ENCODE measurements at regions not wholly inside any gene's neighbourhood (a gene's known extent, or its start where the extent isn't known, plus 50 kb on each side); places are given as distances from the start of the nearest gene placed in this dataset.

DNA sequence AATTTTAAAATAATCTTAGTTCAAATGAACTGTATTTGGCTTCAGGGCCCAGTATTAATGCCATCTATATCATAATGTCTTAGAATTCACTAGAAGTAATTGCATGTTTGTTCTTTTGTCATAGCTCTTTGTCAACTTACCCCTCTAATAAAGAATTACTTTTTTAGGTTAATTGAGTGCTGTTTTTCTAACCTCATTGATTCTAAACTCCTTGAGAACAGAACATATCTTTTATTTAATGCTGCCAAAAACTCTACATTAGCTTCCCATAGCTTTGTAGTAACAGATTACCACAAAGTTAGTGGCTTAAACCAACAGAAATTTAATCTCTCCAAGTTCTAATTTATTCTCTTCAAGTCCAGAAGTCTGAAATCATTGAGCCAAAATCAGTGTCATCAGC lies 242.4 kb downstream of the LURAP1L start:
- DNase-seq (ENCODE audit: low spot score) (no peak), ATAC-seq (no peak)
- H3K4me1 Mint-ChIP-seq = peaks cover 8% of the 10 kb centered on the region
- H3K27me3 Mint-ChIP-seq (ENCODE audit: low read depth) = peaks cover 5% of the 10 kb centered on the region
- TF ChIP-seq, protein P1, sequence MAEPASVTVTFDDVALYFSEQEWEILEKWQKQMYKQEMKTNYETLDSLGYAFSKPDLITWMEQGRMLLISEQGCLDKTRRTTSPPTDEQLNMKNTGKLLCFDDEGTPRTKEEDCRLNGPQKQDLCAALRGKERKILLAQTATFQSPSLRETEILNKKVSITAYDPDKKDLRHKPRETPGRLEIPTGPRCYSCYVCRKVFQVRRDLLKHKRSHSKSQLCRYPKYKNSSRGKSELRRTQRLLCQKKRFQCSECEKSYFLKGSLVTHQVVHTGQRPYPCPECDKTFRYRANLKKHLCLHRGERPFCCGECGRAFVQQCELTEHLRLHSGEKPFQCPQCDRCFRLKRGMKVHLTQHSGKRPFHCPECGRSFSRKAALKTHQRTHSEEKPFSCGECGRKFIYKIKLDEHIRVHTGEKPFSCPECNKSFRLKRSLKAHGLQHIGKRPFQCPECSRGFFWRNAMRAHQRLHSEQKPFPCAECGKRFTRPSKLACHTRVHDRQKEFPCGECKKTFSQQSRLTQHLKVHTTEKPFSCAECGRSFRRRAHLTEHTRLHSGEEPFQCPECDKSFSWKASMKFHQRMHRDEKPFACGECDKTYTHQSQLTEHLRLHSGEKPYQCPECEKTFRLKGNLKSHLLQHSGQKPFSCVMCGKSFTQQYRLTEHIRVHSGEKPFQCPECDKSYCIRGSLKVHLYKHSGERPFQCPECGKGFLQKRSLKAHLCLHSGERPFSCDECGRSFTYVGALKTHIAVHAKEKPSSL (CRISPR knock-in tag; conservative IDR thresholded peaks at IDR 0.05) = no peak
- TF ChIP-seq, protein P2, sequence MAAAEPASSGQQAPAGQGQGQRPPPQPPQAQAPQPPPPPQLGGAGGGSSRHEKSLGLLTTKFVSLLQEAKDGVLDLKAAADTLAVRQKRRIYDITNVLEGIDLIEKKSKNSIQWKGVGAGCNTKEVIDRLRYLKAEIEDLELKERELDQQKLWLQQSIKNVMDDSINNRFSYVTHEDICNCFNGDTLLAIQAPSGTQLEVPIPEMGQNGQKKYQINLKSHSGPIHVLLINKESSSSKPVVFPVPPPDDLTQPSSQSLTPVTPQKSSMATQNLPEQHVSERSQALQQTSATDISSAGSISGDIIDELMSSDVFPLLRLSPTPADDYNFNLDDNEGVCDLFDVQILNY (CRISPR knock-in tag; IDR thresholded peaks at IDR 0.05) = no peak
- TF ChIP-seq ETV6 (CRISPR knock-in tag; IDR thresholded peaks at IDR 0.05) (no peak), ZBTB21 (CRISPR knock-in tag; IDR thresholded peaks at IDR 0.05; ENCODE audit: borderline replicate concordance) (no peak), MYBL2 (CRISPR knock-in tag; IDR thresholded peaks at IDR 0.05) (no peak), CREB1 (CRISPR knock-in tag; IDR thresholded peaks at IDR 0.05) (no peak), ZNF317 (CRISPR knock-in tag; IDR thresholded peaks at IDR 0.05; ENCODE audit: borderline replicate concordance, low read depth) (no peak), NFE2L1 (CRISPR knock-in tag; IDR thresholded peaks at IDR 0.05) (no peak), NR1H2 (CRISPR knock-in tag; IDR thresholded peaks at IDR 0.05) (no peak), RORB (CRISPR knock-in tag; IDR thresholded peaks at IDR 0.05) (no peak), CBFB (CRISPR knock-in tag; IDR thresholded peaks at IDR 0.05; ENCODE audit: low read depth) (no peak), USF1 (CRISPR knock-in tag; IDR thresholded peaks at IDR 0.05) (no peak), SOX15 (CRISPR knock-in tag; IDR thresholded peaks at IDR 0.05) (no peak), STAT6 (CRISPR knock-in tag; conservative IDR thresholded peaks at IDR 0.05; ENCODE audit: low read depth) (no peak), ZNF512 (CRISPR knock-in tag; IDR thresholded peaks at IDR 0.05; ENCODE audit: borderline replicate concordance) (no peak), SMAD3 (CRISPR knock-in tag; IDR thresholded peaks at IDR 0.05; ENCODE audit: borderline replicate concordance) (no peak)
- TF ChIP-seq, protein P3, sequence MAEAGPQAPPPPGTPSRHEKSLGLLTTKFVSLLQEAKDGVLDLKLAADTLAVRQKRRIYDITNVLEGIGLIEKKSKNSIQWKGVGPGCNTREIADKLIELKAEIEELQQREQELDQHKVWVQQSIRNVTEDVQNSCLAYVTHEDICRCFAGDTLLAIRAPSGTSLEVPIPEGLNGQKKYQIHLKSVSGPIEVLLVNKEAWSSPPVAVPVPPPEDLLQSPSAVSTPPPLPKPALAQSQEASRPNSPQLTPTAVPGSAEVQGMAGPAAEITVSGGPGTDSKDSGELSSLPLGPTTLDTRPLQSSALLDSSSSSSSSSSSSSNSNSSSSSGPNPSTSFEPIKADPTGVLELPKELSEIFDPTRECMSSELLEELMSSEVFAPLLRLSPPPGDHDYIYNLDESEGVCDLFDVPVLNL (CRISPR knock-in tag; IDR thresholded peaks at IDR 0.05; ENCODE audit: borderline replicate concordance, low read depth) = no peak
- TF ChIP-seq, protein P4, sequence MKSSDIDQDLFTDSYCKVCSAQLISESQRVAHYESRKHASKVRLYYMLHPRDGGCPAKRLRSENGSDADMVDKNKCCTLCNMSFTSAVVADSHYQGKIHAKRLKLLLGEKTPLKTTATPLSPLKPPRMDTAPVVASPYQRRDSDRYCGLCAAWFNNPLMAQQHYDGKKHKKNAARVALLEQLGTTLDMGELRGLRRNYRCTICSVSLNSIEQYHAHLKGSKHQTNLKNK (CRISPR knock-in tag; IDR thresholded peaks at IDR 0.05) = no peak
- TF ChIP-seq, protein P5, sequence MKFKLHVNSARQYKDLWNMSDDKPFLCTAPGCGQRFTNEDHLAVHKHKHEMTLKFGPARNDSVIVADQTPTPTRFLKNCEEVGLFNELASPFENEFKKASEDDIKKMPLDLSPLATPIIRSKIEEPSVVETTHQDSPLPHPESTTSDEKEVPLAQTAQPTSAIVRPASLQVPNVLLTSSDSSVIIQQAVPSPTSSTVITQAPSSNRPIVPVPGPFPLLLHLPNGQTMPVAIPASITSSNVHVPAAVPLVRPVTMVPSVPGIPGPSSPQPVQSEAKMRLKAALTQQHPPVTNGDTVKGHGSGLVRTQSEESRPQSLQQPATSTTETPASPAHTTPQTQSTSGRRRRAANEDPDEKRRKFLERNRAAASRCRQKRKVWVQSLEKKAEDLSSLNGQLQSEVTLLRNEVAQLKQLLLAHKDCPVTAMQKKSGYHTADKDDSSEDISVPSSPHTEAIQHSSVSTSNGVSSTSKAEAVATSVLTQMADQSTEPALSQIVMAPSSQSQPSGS (CRISPR knock-in tag; IDR thresholded peaks at IDR 0.05; ENCODE audit: borderline replicate concordance, low read depth) = no peak
- TF ChIP-seq, protein P6, sequence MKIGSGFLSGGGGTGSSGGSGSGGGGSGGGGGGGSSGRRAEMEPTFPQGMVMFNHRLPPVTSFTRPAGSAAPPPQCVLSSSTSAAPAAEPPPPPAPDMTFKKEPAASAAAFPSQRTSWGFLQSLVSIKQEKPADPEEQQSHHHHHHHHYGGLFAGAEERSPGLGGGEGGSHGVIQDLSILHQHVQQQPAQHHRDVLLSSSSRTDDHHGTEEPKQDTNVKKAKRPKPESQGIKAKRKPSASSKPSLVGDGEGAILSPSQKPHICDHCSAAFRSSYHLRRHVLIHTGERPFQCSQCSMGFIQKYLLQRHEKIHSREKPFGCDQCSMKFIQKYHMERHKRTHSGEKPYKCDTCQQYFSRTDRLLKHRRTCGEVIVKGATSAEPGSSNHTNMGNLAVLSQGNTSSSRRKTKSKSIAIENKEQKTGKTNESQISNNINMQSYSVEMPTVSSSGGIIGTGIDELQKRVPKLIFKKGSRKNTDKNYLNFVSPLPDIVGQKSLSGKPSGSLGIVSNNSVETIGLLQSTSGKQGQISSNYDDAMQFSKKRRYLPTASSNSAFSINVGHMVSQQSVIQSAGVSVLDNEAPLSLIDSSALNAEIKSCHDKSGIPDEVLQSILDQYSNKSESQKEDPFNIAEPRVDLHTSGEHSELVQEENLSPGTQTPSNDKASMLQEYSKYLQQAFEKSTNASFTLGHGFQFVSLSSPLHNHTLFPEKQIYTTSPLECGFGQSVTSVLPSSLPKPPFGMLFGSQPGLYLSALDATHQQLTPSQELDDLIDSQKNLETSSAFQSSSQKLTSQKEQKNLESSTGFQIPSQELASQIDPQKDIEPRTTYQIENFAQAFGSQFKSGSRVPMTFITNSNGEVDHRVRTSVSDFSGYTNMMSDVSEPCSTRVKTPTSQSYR (CRISPR knock-in tag; IDR thresholded peaks at IDR 0.05) = no peak
- no peaks in the 10 kb centered on the region for H3K36me3 Mint-ChIP-seq
- H3K9me3 Mint-ChIP-seq = 0 out of 2 replicates have a peak, but pooled peaks cover under 1% of the 10 kb centered on the region
- H3K27ac Mint-ChIP-seq = no peak overlapping the region
- ChIA-PET POLR2A (interaction anchor here (0.5 kb wide), 1 partner anchor 40 kb away, joined by 3 read pairs; no protein-coding TSS in a partner anchor), CTCF (no interaction called here)
- no peak overlapping the region for H3K4me3 Mint-ChIP-seq

Data from WTC11 (cell line).